OCI-LY7 (cell line): ENCODE measurements at regions not wholly inside any gene's neighbourhood (a gene's known extent, or its start where the extent isn't known, plus 50 kb on each side); places are given as distances from the start of the nearest gene placed in this dataset.

Source experiments
- BruUV-seq: library from RNA; stranded (reverse); fragments of 400-500 nt; replicated peaks from 2 replicates; lab custom pipeline; 2021; lab: Mats Ljungman, UMichigan
- CTCF ChIA-PET: fragments of 300-600 bp; sonication (Branson Sonifier 250); formaldehyde crosslinking; loops from one replicate; lab custom pipeline; 2022; ENCODE audit warnings: antibody characterized with exemption; ENCODE audit not compliant: unreplicated experiment; lab: Charles Lee
- POLR2A ChIA-PET: fragments of 300-600 bp; sonication (Branson Sonifier 250); formaldehyde crosslinking; loops from one replicate; lab custom pipeline; 2022; ENCODE audit warnings: antibody characterized with exemption; lab: Charles Lee
- DNase-seq: peaks from one replicate; pipeline ENCODE4 v3.0.0-alpha.2; 2015; ENCODE audit warnings: low spot score
- H2AFZ ChIP-seq: fragments of 200-600 bp; sonication (generic), shearing (Covaris generic); 2 replicates; pipeline ENCODE4 v1.6.1; 2014; ENCODE audit warnings: mild to moderate bottlenecking, antibody characterized with exemption, low read length, moderate library complexity
- H3K27ac ChIP-seq: fragments of 200-600 bp; sonication (generic); 2 replicates; pipeline ENCODE4 v1.5.1; 2014; ENCODE audit warnings: mixed run types, low read depth, mild to moderate bottlenecking, moderate library complexity, low read length, inconsistent platforms; ENCODE audit not compliant: poor library complexity, severe bottlenecking
- H3K36me3 ChIP-seq: fragments of 200-600 bp; sonication (generic); 2 replicates; pipeline ENCODE4 v1.6.1; 2014; ENCODE audit warnings: mild to moderate bottlenecking, antibody characterized with exemption, low read length, moderate library complexity, mixed read lengths; ENCODE audit not compliant: insufficient read depth
- H3K4me1 ChIP-seq: fragments of 200-600 bp; sonication (generic); 2 replicates; pipeline ENCODE4 v1.5.1; 2014; ENCODE audit warnings: mild to moderate bottlenecking, low read length; ENCODE audit not compliant: insufficient read depth, poor library complexity, severe bottlenecking
- H3K4me2 ChIP-seq: fragments of 200-600 bp; sonication (generic); 2 replicates; pipeline ENCODE4 v1.6.1; 2014; ENCODE audit warnings: mild to moderate bottlenecking, low read length
- H3K4me3 ChIP-seq: fragments of 200-600 bp; sonication (generic); 2 replicates; pipeline ENCODE4 v1.5.1; 2014; ENCODE audit warnings: mild to moderate bottlenecking, low read depth, low read length; ENCODE audit not compliant: poor library complexity, severe bottlenecking
- H3K79me2 ChIP-seq: fragments of 200-600 bp; sonication (generic); 2 replicates; pipeline ENCODE4 v1.6.1; 2016; ENCODE audit warnings: low read depth, mild to moderate bottlenecking, low read length, moderate library complexity, mixed read lengths; ENCODE audit not compliant: insufficient read depth
- H3K9me2 ChIP-seq: fragments of 200-600 bp; sonication (generic); 2 replicates; pipeline ENCODE4 v1.6.1; 2016; ENCODE audit warnings: mild to moderate bottlenecking, low read length, mixed read lengths; ENCODE audit not compliant: insufficient read depth
- H3K9me3 ChIP-seq: fragments of 200-600 bp; sonication (generic); 2 replicates; pipeline ENCODE4 v1.6.1; 2014; ENCODE audit warnings: mild to moderate bottlenecking, mixed run types, low read length, mixed read lengths
- H4K20me1 ChIP-seq: fragments of 200-600 bp; sonication (generic); 2 replicates; pipeline ENCODE4 v1.6.1; 2014; ENCODE audit warnings: mild to moderate bottlenecking, antibody characterized with exemption, low read length, moderate library complexity, mixed read lengths; ENCODE audit not compliant: insufficient read depth
- CTCF ChIP-seq: fragments of 200-600 bp; sonication (generic); conservative IDR thresholded peaks from 2 replicates; pipeline ENCODE4 v1.5.1; 2014; ENCODE audit warnings: mild to moderate bottlenecking, antibody characterized with exemption, low read length, moderate library complexity, mixed read lengths
- EZH2phosphoT487 ChIP-seq: fragments of 200-600 bp; sonication (generic); IDR thresholded peaks from 2 replicates; pipeline ENCODE4 v1.6.1; 2018; ENCODE audit warnings: low read depth, borderline replicate concordance, mild to moderate bottlenecking, mixed run types, antibody characterized with exemption, low read length, moderate library complexity, mixed read lengths
- intact Hi-C: fragments of 100-400 bp; cut with micrococcal nuclease; formaldehyde crosslinking; loops from one replicate; pipeline ENCODE4 v1.10.0; 2022; ENCODE audit not compliant: unreplicated experiment

GRCh38 chr20:6599876-6600735 is 167.4 kb upstream of the BMP2 start:
- Histone ChIP-seq H3K9me2 (no peaks in the 10 kb centered on the region), H3K4me1 (no peaks in the 10 kb centered on the region), H2AFZ (no peak overlapping the region), H3K79me2 (no peaks in the 10 kb centered on the region), H3K4me2 (no peak overlapping the region), H4K20me1 (no peaks in the 10 kb centered on the region), H3K36me3 (no peaks in the 10 kb centered on the region), H3K9me3 (no peaks in the 10 kb centered on the region), H3K27ac (no peak overlapping the region), H3K4me3 (no peak overlapping the region)
- intact Hi-C loops = no loop called here
- ChIA-PET POLR2A (no interaction called here), CTCF (no interaction called here)
- BruUV-seq = no TSS peak
- TF ChIP-seq EZH2phosphoT487 = no peak
- no peak for TF ChIP-seq CTCF
- no peak for DNase-seq

- H3K27ac ChIP-seq = no peak overlapping the region
- H2AFZ ChIP-seq = no peak overlapping the region
- no peak overlapping the region for H3K4me2 ChIP-seq
- no peak for DNase-seq
- H3K36me3 ChIP-seq = no peaks in the 10 kb centered on the region
- no peaks in the 10 kb centered on the region for H4K20me1 ChIP-seq
- no peaks in the 10 kb centered on the region for H3K9me3 ChIP-seq
- no peaks in the 10 kb centered on the region for H3K9me2 ChIP-seq
- no peaks in the 10 kb centered on the region for H3K4me1 ChIP-seq
- no peak for TF ChIP-seq EZH2phosphoT487
- TF ChIP-seq CTCF = no peak
- no peaks in the 10 kb centered on the region for H3K79me2 ChIP-seq
- intact Hi-C loops = no loop called here
- no peak overlapping the region for H3K4me3 ChIP-seq
- POLR2A ChIA-PET = no interaction called here
- CTCF ChIA-PET = no interaction called here
- no TSS peak for BruUV-seq
Measured at GRCh38 chr20:6595704-6596103, 171.8 kb upstream of the BMP2 start.

- Histone ChIP-seq H3K79me2 (no peaks in the 10 kb centered on the region), H3K4me2 (no peak overlapping the region), H3K9me3 (no peaks in the 10 kb centered on the region), H4K20me1 (no peaks in the 10 kb centered on the region), H3K4me3 (no peak overlapping the region), H3K36me3 (no peaks in the 10 kb centered on the region), H3K4me1 (no peaks in the 10 kb centered on the region), H3K27ac (no peak overlapping the region), H2AFZ (no peak overlapping the region), H3K9me2 (no peaks in the 10 kb centered on the region)
- intact Hi-C loops = no loop called here
- no peak for DNase-seq
- TF ChIP-seq EZH2phosphoT487 = no peak
- no peak for TF ChIP-seq CTCF
- POLR2A ChIA-PET = no interaction called here
- BruUV-seq = no TSS peak
- CTCF ChIA-PET = no interaction called here
Measured at GRCh38 chr20:6590891-6591637, 176.4 kb upstream of the BMP2 start.
